IMR-90 (cell line): ENCODE measurements at regions not wholly inside any gene's neighbourhood (a gene's known extent, or its start where the extent isn't known, plus 50 kb on each side); places are given as distances from the start of the nearest gene placed in this dataset.

Experiments
- ATAC-seq: fragments of 200-7000 bp; cut with Tn5 transposase; 2 replicates; pipeline ENCODE4 v1.9.1; 2020; ENCODE audit warnings: low read depth, mild to moderate bottlenecking, moderate library complexity
- BruUV-seq: library from RNA; stranded (reverse); fragments of 400-500 nt; replicated peaks from 2 replicates; lab custom pipeline; 2021; lab: Mats Ljungman, UMichigan
- CTCF ChIA-PET: fragments of 300-600 bp; formaldehyde crosslinking; extraction: SDS; loops from one replicate; lab custom pipeline; 2021; ENCODE audit warnings: antibody characterized with exemption; lab: Yijun Ruan, JAX
- POLR2A ChIA-PET: fragments of 300-600 bp; sonication (Branson Sonifier 250); formaldehyde crosslinking; loops from one replicate; lab custom pipeline; 2022; ENCODE audit warnings: antibody characterized with exemption; ENCODE audit not compliant: unreplicated experiment; lab: Charles Lee
- DNase-seq: peaks from one replicate; pipeline ENCODE4 v3.0.0; 2013
- H2AFZ ChIP-seq: replicated peaks from 2 replicates; pipeline ENCODE3; 2013; ENCODE audit warnings: low read length, mild to moderate bottlenecking; ENCODE audit not compliant: poor library complexity
- H2AK5ac ChIP-seq: 2 replicates; pipeline ENCODE4 v1.6.1; 2013; ENCODE audit warnings: low read depth, low read length, inconsistent platforms
- H2AK9ac ChIP-seq: replicated peaks from 2 replicates; pipeline ENCODE3; 2013; ENCODE audit warnings: mild to moderate bottlenecking, low read depth, low read length, moderate library complexity; ENCODE audit not compliant: poor library complexity
- H2BK120ac ChIP-seq: 2 replicates; pipeline ENCODE4 v1.6.1; 2013; ENCODE audit warnings: low read depth, low read length, inconsistent platforms
- H2BK15ac ChIP-seq: 3 replicates; pipeline ENCODE4 v1.6.1; 2013; ENCODE audit warnings: low read depth, low read length, inconsistent platforms
- H2BK20ac ChIP-seq: 2 replicates; pipeline ENCODE4 v1.6.1; 2013; ENCODE audit warnings: low read depth, mild to moderate bottlenecking, inconsistent platforms, low read length, moderate library complexity
- H2BK5ac ChIP-seq: 2 replicates; pipeline ENCODE4 v1.6.1; 2013; ENCODE audit warnings: mild to moderate bottlenecking, low read depth, low read length, inconsistent platforms; ENCODE audit not compliant: poor library complexity, severe bottlenecking
- H3K14ac ChIP-seq: replicated peaks from 2 replicates; pipeline ENCODE4 v1.6.1; 2013; ENCODE audit warnings: low read depth, low read length, inconsistent platforms
- H3K18ac ChIP-seq: 2 replicates; pipeline ENCODE4 v1.6.1; 2013; ENCODE audit warnings: low read depth, low read length, control low read depth
- H3K23ac ChIP-seq: 2 replicates; pipeline ENCODE4 v1.6.1; 2013; ENCODE audit warnings: low read depth, low read length, inconsistent platforms
- H3K27ac ChIP-seq: 2 replicates; pipeline ENCODE4 v1.5.1; 2013; ENCODE audit warnings: mild to moderate bottlenecking, control low read depth, low read length; ENCODE audit not compliant: insufficient read depth
- H3K27me3 ChIP-seq: 2 replicates; pipeline ENCODE4 v1.6.1; 2013; ENCODE audit warnings: low read length; ENCODE audit not compliant: control insufficient read depth, insufficient read depth
- H3K36me3 ChIP-seq: 2 replicates; pipeline ENCODE4 v1.6.1; 2013; ENCODE audit warnings: low read length, mixed read lengths; ENCODE audit not compliant: control insufficient read depth, insufficient read depth
- H3K4ac ChIP-seq: 2 replicates; pipeline ENCODE4 v1.6.1; 2013; ENCODE audit warnings: low read depth, low read length, inconsistent platforms
- H3K4me1 ChIP-seq: 2 replicates; pipeline ENCODE4 v1.6.1; 2013; ENCODE audit warnings: low read length, mixed read lengths; ENCODE audit not compliant: control insufficient read depth, insufficient read depth
- H3K4me2 ChIP-seq: 2 replicates; pipeline ENCODE4 v1.6.1; 2013; ENCODE audit warnings: low read depth, mild to moderate bottlenecking, control low read depth, low read length, moderate library complexity
- H3K4me3 ChIP-seq: 2 replicates; pipeline ENCODE4 v1.5.1; 2013; ENCODE audit warnings: low read depth, mild to moderate bottlenecking, control low read depth, low read length, moderate library complexity; ENCODE audit not compliant: insufficient read depth
- H3K56ac ChIP-seq: 2 replicates; pipeline ENCODE4 v1.6.1; 2013; ENCODE audit warnings: low read length, inconsistent platforms; ENCODE audit not compliant: insufficient read depth; ENCODE audit errors: extremely low read depth
- H3K79me1 ChIP-seq, 2 experiments: 2 replicates each; pipeline ENCODE4 v1.6.1; 2013; ENCODE audit warnings: low read length in 2 of 2, inconsistent platforms in 1 of 2, low read depth in 1 of 2
- H3K9ac ChIP-seq: 2 replicates; pipeline ENCODE4 v1.6.1; 2013; ENCODE audit warnings: low read depth, low read length, control low read depth
- H3K9me1 ChIP-seq: 2 replicates; pipeline ENCODE4 v1.6.1; 2013; ENCODE audit warnings: low read length, inconsistent platforms; ENCODE audit not compliant: insufficient read depth
- H3K9me3 ChIP-seq: 2 replicates; pipeline ENCODE4 v1.6.1; 2013; ENCODE audit warnings: low read length; ENCODE audit not compliant: control insufficient read depth, insufficient read depth
- H4K20me1 ChIP-seq: 2 replicates; pipeline ENCODE4 v1.6.1; 2013; ENCODE audit warnings: low read length, inconsistent platforms; ENCODE audit not compliant: insufficient read depth
- H4K5ac ChIP-seq: 2 replicates; pipeline ENCODE4 v1.6.1; 2013; ENCODE audit warnings: mild to moderate bottlenecking, low read depth, low read length, control low read depth
- H4K8ac ChIP-seq, 2 experiments: 2 replicates each; pipeline ENCODE4 v1.6.1; 2013; ENCODE audit warnings: low read depth in 2 of 2, low read length in 2 of 2, control low read depth in 1 of 2, inconsistent platforms in 1 of 2
- H4K91ac ChIP-seq: 2 replicates; pipeline ENCODE4 v1.6.1; 2013; ENCODE audit warnings: low read depth, low read length, inconsistent platforms; ENCODE audit not compliant: insufficient read depth
- BHLHE40 ChIP-seq: fragments of 150-350 bp; IDR thresholded peaks from 2 replicates; pipeline ENCODE4 v1.6.1; 2016; ENCODE audit warnings: mild to moderate bottlenecking, low read depth, low read length
- CEBPB ChIP-seq: IDR thresholded peaks from 2 replicates; pipeline ENCODE4 v1.6.1; 2012; ENCODE audit warnings: low read depth, low read length, improper control_type of control experiment
- CHD1 ChIP-seq: IDR thresholded peaks from 2 replicates; pipeline ENCODE4 v1.6.1; 2012; ENCODE audit warnings: low read depth, low read length, improper control_type of control experiment
- FOS ChIP-seq: fragments of 150-350 bp; IDR thresholded peaks from 2 replicates; pipeline ENCODE4 v1.6.1; 2016; ENCODE audit warnings: low read depth, low read length
- MAFK ChIP-seq: IDR thresholded peaks from 2 replicates; pipeline ENCODE4 v1.6.1; 2012; ENCODE audit warnings: low read depth, low read length, improper control_type of control experiment
- MAZ ChIP-seq: IDR thresholded peaks from 2 replicates; pipeline ENCODE4 v1.6.1; 2012; ENCODE audit warnings: low read depth, mild to moderate bottlenecking, low read length, improper control_type of control experiment, moderate library complexity, borderline replicate concordance
- MXI1 ChIP-seq: IDR thresholded peaks from 2 replicates; pipeline ENCODE4 v1.6.1; 2012; ENCODE audit warnings: low read depth, mild to moderate bottlenecking, low read length, moderate library complexity, borderline replicate concordance
- NFE2L2 ChIP-seq: fragments of 150-350 bp; IDR thresholded peaks from 2 replicates; pipeline ENCODE4 v1.6.1; 2016; ENCODE audit warnings: low read depth, mild to moderate bottlenecking, low read length
- RAD21 ChIP-seq: IDR thresholded peaks from 2 replicates; pipeline ENCODE4 v1.6.1; 2012; ENCODE audit warnings: low read length, improper control_type of control experiment
- RCOR1 ChIP-seq: IDR thresholded peaks from 2 replicates; pipeline ENCODE4 v1.6.1; 2012; ENCODE audit warnings: mild to moderate bottlenecking, low read length, improper control_type of control experiment; ENCODE audit not compliant: insufficient replicate concordance
- RFX5 ChIP-seq: IDR thresholded peaks from 2 replicates; pipeline ENCODE4 v1.8.0; 2012; ENCODE audit warnings: low read depth, mild to moderate bottlenecking, low read length, moderate library complexity
- SMC3 ChIP-seq: fragments of 150-350 bp; IDR thresholded peaks from 2 replicates; pipeline ENCODE4 v1.6.1; 2016; ENCODE audit warnings: low read depth, mild to moderate bottlenecking, antibody characterized with exemption, low read length, moderate library complexity
- WGBS, 2 experiments: methylation state at CpG; one replicate each; pipeline versions ENCODE4 v1.1.5 to v1.1.7; 2013; ENCODE audit warnings: missing lambda C conversion rate in 2 of 2; ENCODE audit not compliant: insufficient read length in 1 of 2; ENCODE audit errors: extremely low coverage in 2 of 2; 5-methylcytosine and 5-hydroxymethylcytosine counted together
- dilution Hi-C: fragments of 300-500 bp; cut with HindIII; formaldehyde crosslinking; loops from one replicate; pipeline ENCODE4 v1.14.3; 2018; ENCODE audit warnings: low sequenced_read_pairs; ENCODE audit not compliant: unreplicated experiment
- in situ Hi-C: fragments of 300-500 bp; cut with MboI; formaldehyde crosslinking; loops from 3 replicates; pipeline ENCODE4 v1.14.3; 2019; ENCODE audit warnings: low sequenced_read_pairs, inconsistent platforms, mixed read lengths
- intact Hi-C: fragments of 100-400 bp; cut with micrococcal nuclease; formaldehyde crosslinking; loops from 2 replicates; pipeline ENCODE4 v1.10.0; 2022
- TF ChIP-seq, protein P1 (sequence below): conservative IDR thresholded peaks from 2 replicates; pipeline ENCODE4 v1.5.1; 2012; ENCODE audit warnings: mild to moderate bottlenecking, low read depth, low read length, improper control_type of control experiment
- TF ChIP-seq, protein P2 (sequence below): fragments of 150-350 bp; IDR thresholded peaks from 2 replicates; pipeline ENCODE4 v1.6.1; 2017; ENCODE audit warnings: mild to moderate bottlenecking, antibody characterized with exemption, low read length, low read depth
- TF ChIP-seq, protein P3 (sequence below): fragments of 150-350 bp; IDR thresholded peaks from 2 replicates; pipeline ENCODE4 v1.6.1; 2016; ENCODE audit warnings: low read depth, mild to moderate bottlenecking, low read length, moderate library complexity, borderline replicate concordance

DNA sequence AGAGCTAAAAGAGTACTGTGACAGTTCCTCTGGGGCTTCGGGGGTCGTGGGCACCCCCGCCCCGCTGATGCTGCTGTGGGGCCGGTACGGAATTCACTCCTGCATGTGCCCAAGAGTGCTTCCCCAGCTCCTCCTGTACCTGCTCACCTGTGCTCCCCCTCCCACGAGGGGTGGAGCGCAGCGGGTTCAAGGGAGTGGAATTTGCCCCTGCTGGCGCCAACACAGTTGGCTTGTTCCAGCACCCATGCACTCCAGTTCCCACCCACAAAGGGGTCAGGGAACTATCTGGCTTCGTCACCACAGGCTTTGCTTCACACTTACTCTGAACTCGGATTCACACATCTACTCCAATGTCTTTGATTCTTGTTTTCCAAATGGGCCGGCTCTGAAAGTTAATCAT lies 1086.9 kb upstream of the CDH6 start:
- Histone ChIP-seq H3K4me3 (no peak overlapping the region), H3K27me3 (no peaks in the 10 kb centered on the region), H3K56ac (no peak overlapping the region), H3K9me3 (peaks cover 4% of the 10 kb centered on the region; the same call in 1 of the 2 replicates), H2BK120ac (no peak overlapping the region), H3K36me3 (no peaks in the 10 kb centered on the region), H3K4me2 (no peak overlapping the region), H2AK9ac (no peak overlapping the region), H3K79me1 (no peaks in the 10 kb centered on the region), H3K4ac (no peak overlapping the region), H4K5ac (no peak overlapping the region), H3K14ac (no peak overlapping the region), H3K9ac (no peak overlapping the region), H3K23ac (no peak overlapping the region), H2BK20ac (no peak overlapping the region), H4K8ac (no peak overlapping the region), H2BK5ac (no peak overlapping the region), H2BK15ac (no peak overlapping the region), H2AK5ac (no peak overlapping the region), H3K18ac (no peak overlapping the region), H4K20me1 (no peaks in the 10 kb centered on the region), H3K9me1 (no peaks in the 10 kb centered on the region), H2AFZ (no peak overlapping the region), H3K4me1 (no peaks in the 10 kb centered on the region), H4K91ac (no peak overlapping the region), H3K27ac (no peak overlapping the region)
- no peak for TF ChIP-seq BHLHE40
- TF ChIP-seq MAFK: no peak
- TF ChIP-seq SMC3: no peak
- TF ChIP-seq MXI1: no peak
- TF ChIP-seq, protein P1, sequence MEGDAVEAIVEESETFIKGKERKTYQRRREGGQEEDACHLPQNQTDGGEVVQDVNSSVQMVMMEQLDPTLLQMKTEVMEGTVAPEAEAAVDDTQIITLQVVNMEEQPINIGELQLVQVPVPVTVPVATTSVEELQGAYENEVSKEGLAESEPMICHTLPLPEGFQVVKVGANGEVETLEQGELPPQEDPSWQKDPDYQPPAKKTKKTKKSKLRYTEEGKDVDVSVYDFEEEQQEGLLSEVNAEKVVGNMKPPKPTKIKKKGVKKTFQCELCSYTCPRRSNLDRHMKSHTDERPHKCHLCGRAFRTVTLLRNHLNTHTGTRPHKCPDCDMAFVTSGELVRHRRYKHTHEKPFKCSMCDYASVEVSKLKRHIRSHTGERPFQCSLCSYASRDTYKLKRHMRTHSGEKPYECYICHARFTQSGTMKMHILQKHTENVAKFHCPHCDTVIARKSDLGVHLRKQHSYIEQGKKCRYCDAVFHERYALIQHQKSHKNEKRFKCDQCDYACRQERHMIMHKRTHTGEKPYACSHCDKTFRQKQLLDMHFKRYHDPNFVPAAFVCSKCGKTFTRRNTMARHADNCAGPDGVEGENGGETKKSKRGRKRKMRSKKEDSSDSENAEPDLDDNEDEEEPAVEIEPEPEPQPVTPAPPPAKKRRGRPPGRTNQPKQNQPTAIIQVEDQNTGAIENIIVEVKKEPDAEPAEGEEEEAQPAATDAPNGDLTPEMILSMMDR: no peak
- no peak for TF ChIP-seq NFE2L2
- no peak for TF ChIP-seq RCOR1
- TF ChIP-seq, protein P2, sequence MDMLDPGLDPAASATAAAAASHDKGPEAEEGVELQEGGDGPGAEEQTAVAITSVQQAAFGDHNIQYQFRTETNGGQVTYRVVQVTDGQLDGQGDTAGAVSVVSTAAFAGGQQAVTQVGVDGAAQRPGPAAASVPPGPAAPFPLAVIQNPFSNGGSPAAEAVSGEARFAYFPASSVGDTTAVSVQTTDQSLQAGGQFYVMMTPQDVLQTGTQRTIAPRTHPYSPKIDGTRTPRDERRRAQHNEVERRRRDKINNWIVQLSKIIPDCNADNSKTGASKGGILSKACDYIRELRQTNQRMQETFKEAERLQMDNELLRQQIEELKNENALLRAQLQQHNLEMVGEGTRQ: no peak
- TF ChIP-seq RAD21: no peak
- no peak for TF ChIP-seq FOS
- TF ChIP-seq CHD1: no peak
- TF ChIP-seq, protein P3, sequence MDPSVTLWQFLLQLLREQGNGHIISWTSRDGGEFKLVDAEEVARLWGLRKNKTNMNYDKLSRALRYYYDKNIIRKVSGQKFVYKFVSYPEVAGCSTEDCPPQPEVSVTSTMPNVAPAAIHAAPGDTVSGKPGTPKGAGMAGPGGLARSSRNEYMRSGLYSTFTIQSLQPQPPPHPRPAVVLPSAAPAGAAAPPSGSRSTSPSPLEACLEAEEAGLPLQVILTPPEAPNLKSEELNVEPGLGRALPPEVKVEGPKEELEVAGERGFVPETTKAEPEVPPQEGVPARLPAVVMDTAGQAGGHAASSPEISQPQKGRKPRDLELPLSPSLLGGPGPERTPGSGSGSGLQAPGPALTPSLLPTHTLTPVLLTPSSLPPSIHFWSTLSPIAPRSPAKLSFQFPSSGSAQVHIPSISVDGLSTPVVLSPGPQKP: no peak
- no peak for TF ChIP-seq MAZ
- TF ChIP-seq RFX5: no peak
- no peak for TF ChIP-seq CEBPB
- no TSS peak for BruUV-seq
- WGBS, 2 experiments: 63% methylated on average over 8 of the region's 13 CpGs; no CpG with 5 or more reads in 1 of the 2 experiments
- ChIA-PET POLR2A (no interaction called here), CTCF (interaction anchor here (0.7 kb wide), 1 partner anchor 10 kb away, joined by 3 read pairs; no protein-coding TSS in a partner anchor)
- ATAC-seq: no peak
- in situ Hi-C loops: no loop called here
- dilution Hi-C loops: no loop called here
- intact Hi-C loops: no loop called here
- no peak for DNase-seq
